ENCODE measurements at regions not wholly inside any gene's neighbourhood (a gene's known extent, or its start where the extent isn't known, plus 50 kb on each side); places are given as distances from the start of the nearest gene placed in this dataset.
"Not testable (repeated sequence)": the region's sequence is repeated elsewhere in the genome, so short reads cannot be mapped to it uniquely, and the experiment has no call there.

GRCh38 chr4:97104006-97104405 is 1039.3 kb downstream of the STPG2 start:
- Mint-ChIP-seq H3K4me3 (no peak overlapping the region), H3K4me1 (no peaks in the 10 kb centered on the region), H3K9me3 (peaks cover 0 to 23% (median 2%) of the 10 kb centered on the region in 9 donors), H3K27me3 (no peaks in the 10 kb centered on the region), H3K27ac (no peak overlapping the region), H3K36me3 (peaks cover 0 to 6% (median 0%) of the 10 kb centered on the region in 3 donors)
- no peak for DNase-seq
- POLR2A ChIA-PET, result no interaction called here
- ATAC-seq, result no peak

GRCh38 chr4:97104666-97105065 is 1038.6 kb downstream of the STPG2 start:
- no peak for ATAC-seq
- peaks cover 0 to 23% (median 0%) of the 10 kb centered on the region in 9 donors for H3K9me3 Mint-ChIP-seq
- no peak overlapping the region for H3K4me3 Mint-ChIP-seq
- no peaks in the 10 kb centered on the region for H3K27me3 Mint-ChIP-seq
- POLR2A ChIA-PET, result no interaction called here
- H3K27ac Mint-ChIP-seq, result no peak overlapping the region
- no peaks in the 10 kb centered on the region for H3K4me1 Mint-ChIP-seq
- H3K36me3 Mint-ChIP-seq, result peaks cover 0 to 6% (median 0%) of the 10 kb centered on the region in 3 donors
- DNase-seq, result no peak

GRCh38 chr4:97105347-97106099 is 1037.8 kb downstream of the STPG2 start:
- Mint-ChIP-seq H3K9me3 (peaks cover 0 to 29% (median 0%) of the 10 kb centered on the region in 9 donors), H3K4me3 (no peak overlapping the region), H3K27me3 (no peaks in the 10 kb centered on the region), H3K27ac (no peak overlapping the region), H3K36me3 (peaks cover 0 to 6% (median 0%) of the 10 kb centered on the region in 3 donors), H3K4me1 (no peaks in the 10 kb centered on the region)
- POLR2A ChIA-PET, result no interaction called here
- DNase-seq (no peak), ATAC-seq (no peak)

GRCh38 chr4:97106161-97106560 is 1037.1 kb downstream of the STPG2 start:
- ATAC-seq, result no peak
- Mint-ChIP-seq H3K36me3 (peaks cover 0 to 6% (median 0%) of the 10 kb centered on the region in 3 donors), H3K4me1 (no peaks in the 10 kb centered on the region), H3K27me3 (no peaks in the 10 kb centered on the region), H3K4me3 (no peak overlapping the region), H3K9me3 (peaks cover 0 to 26% (median 0%) of the 10 kb centered on the region in 9 donors), H3K27ac (no peak overlapping the region)
- no peak for DNase-seq
- POLR2A ChIA-PET, result no interaction called here

GRCh38 chr4:97110506-97110905 is 1032.8 kb downstream of the STPG2 start:
- POLR2A ChIA-PET, result no interaction called here
- no peaks in the 10 kb centered on the region for H3K36me3 Mint-ChIP-seq
- H3K27ac Mint-ChIP-seq, result no peak overlapping the region

GRCh38 chr4:97116511-97116910 is 1026.8 kb downstream of the STPG2 start:
- H3K27ac Mint-ChIP-seq, result no peak overlapping the region
- no peaks in the 10 kb centered on the region for H3K4me1 Mint-ChIP-seq

More at GRCh38 chr4:97110506-97110905, 1032.8 kb downstream of the STPG2 start:
- no peak for ATAC-seq
- Mint-ChIP-seq H3K27me3 (no peaks in the 10 kb centered on the region), H3K9me3 (peaks cover 0 to 15% (median 0%) of the 10 kb centered on the region in 9 donors), H3K4me1 (no peaks in the 10 kb centered on the region), H3K4me3 (no peak overlapping the region)
- no peak for DNase-seq

GRCh38 chr4:97121493-97121892 is 1021.8 kb downstream of the STPG2 start:
- ATAC-seq, result no peak
- peaks cover 0 to 3% (median 0%) of the 10 kb centered on the region in 5 donors for H3K27me3 Mint-ChIP-seq
- POLR2A ChIA-PET, result no interaction called here
- no peaks in the 10 kb centered on the region for H3K4me1 Mint-ChIP-seq
- H3K27ac Mint-ChIP-seq, result no peak overlapping the region
- H3K9me3 Mint-ChIP-seq, result peaks cover 4 to 39% (median 13%) of the 10 kb centered on the region in 9 donors
- no peak overlapping the region for H3K4me3 Mint-ChIP-seq
- no peak for DNase-seq
- peaks cover 0 to 7% (median 0%) of the 10 kb centered on the region in 3 donors for H3K36me3 Mint-ChIP-seq

More at GRCh38 chr4:97116511-97116910, 1026.8 kb downstream of the STPG2 start:
- no peak for DNase-seq
- peaks cover 0 to 15% (median 6%) of the 10 kb centered on the region in 9 donors for H3K9me3 Mint-ChIP-seq
- POLR2A ChIA-PET, result no interaction called here
- H3K27me3 Mint-ChIP-seq, result peaks cover 0 to 3% (median 0%) of the 10 kb centered on the region in 5 donors
- ATAC-seq, result no peak
- no peak overlapping the region for H3K4me3 Mint-ChIP-seq
- no peaks in the 10 kb centered on the region for H3K36me3 Mint-ChIP-seq

- ATAC-seq (no peak), DNase-seq (no peak)
- POLR2A ChIA-PET, result no interaction called here
- peaks cover 5 to 34% (median 13%) of the 10 kb centered on the region in 9 donors for H3K9me3 Mint-ChIP-seq
- H3K27me3 Mint-ChIP-seq, result peaks cover 0 to 1% (median 0%) of the 10 kb centered on the region in 5 donors
- H3K27ac Mint-ChIP-seq, result no peak overlapping the region
- no peaks in the 10 kb centered on the region for H3K4me1 Mint-ChIP-seq
- no peak overlapping the region for H3K4me3 Mint-ChIP-seq
- peaks cover 0 to 7% (median 0%) of the 10 kb centered on the region in 3 donors for H3K36me3 Mint-ChIP-seq
Observed at GRCh38 chr4:97123573-97123972, 1019.7 kb downstream of the STPG2 start.

- Mint-ChIP-seq H3K27me3 (peaks cover 0 to 6% (median 0%) of the 10 kb centered on the region in 5 donors), H3K9me3 (peaks cover 0 to 25% (median 0%) of the 10 kb centered on the region in 9 donors), H3K36me3 (no peaks in the 10 kb centered on the region), H3K27ac (no peak overlapping the region), H3K4me1 (no peaks in the 10 kb centered on the region), H3K4me3 (no peak overlapping the region)
- DNase-seq (no peak), ATAC-seq (no peak)
- POLR2A ChIA-PET, result no interaction called here
Observed at GRCh38 chr4:97132435-97132834, 1010.8 kb downstream of the STPG2 start.

- POLR2A ChIA-PET, result no interaction called here
- peaks cover 1 to 35% (median 10%) of the 10 kb centered on the region in 9 donors for H3K9me3 Mint-ChIP-seq
- H3K4me1 Mint-ChIP-seq, result peaks cover 0 to 2% (median 0%) of the 10 kb centered on the region in 4 donors
- no peak overlapping the region for H3K4me3 Mint-ChIP-seq
- DNase-seq (no peak), ATAC-seq (no peak)
- no peaks in the 10 kb centered on the region for H3K36me3 Mint-ChIP-seq
- H3K27ac Mint-ChIP-seq, result no peak overlapping the region
- H3K27me3 Mint-ChIP-seq, result peaks cover 0 to 13% (median 0%) of the 10 kb centered on the region in 5 donors
Observed at GRCh38 chr4:97134456-97134855, 1008.8 kb downstream of the STPG2 start.

GRCh38 chr4:97139791-97140190 is 1003.5 kb downstream of the STPG2 start:
- Mint-ChIP-seq H3K27me3 (peaks cover 0 to 13% (median 0%) of the 10 kb centered on the region in 5 donors), H3K27ac (no peak overlapping the region), H3K9me3 (peaks cover 4 to 32% (median 11%) of the 10 kb centered on the region in 9 donors), H3K36me3 (no peaks in the 10 kb centered on the region), H3K4me3 (no peak overlapping the region), H3K4me1 (peaks cover 0 to 2% (median 0%) of the 10 kb centered on the region in 4 donors)
- no peak for DNase-seq
- POLR2A ChIA-PET, result no interaction called here
- ATAC-seq, result no peak

- no peaks in the 10 kb centered on the region for H3K36me3 Mint-ChIP-seq
- H3K9me3 Mint-ChIP-seq, result peaks cover 4 to 32% (median 11%) of the 10 kb centered on the region in 9 donors
- ATAC-seq, result no peak
- H3K27me3 Mint-ChIP-seq, result peaks cover 0 to 13% (median 0%) of the 10 kb centered on the region in 5 donors
- peaks cover 0 to 2% (median 0%) of the 10 kb centered on the region in 4 donors for H3K4me1 Mint-ChIP-seq
- no peak overlapping the region for H3K4me3 Mint-ChIP-seq
- no peak for DNase-seq
- no peak overlapping the region for H3K27ac Mint-ChIP-seq
- POLR2A ChIA-PET, result no interaction called here
Observed at GRCh38 chr4:97140545-97140944, 1002.7 kb downstream of the STPG2 start.

GRCh38 chr4:97141332-97141731 is 1001.9 kb downstream of the STPG2 start:
- ATAC-seq, H3K4me3 Mint-ChIP-seq, POLR2A ChIA-PET, H3K4me1 Mint-ChIP-seq, DNase-seq, H3K36me3 Mint-ChIP-seq, H3K27ac Mint-ChIP-seq: not testable (repeated sequence)
- Mint-ChIP-seq H3K9me3 (peaks cover 4 to 32% (median 11%) of the 10 kb centered on the region in 9 donors), H3K27me3 (peaks cover 0 to 13% (median 0%) of the 10 kb centered on the region in 5 donors)

Data from naive thymus-derived CD8-positive, alpha-beta T cell (primary cell).